CD4-positive, CD25-positive, alpha-beta regulatory T cell (primary cell): ENCODE measurements at regions not wholly inside any gene's neighbourhood (a gene's known extent, or its start where the extent isn't known, plus 50 kb on each side); places are given as distances from the start of the nearest gene placed in this dataset.

Source experiments
- ATAC-seq, 2 donors: fragments of 150-1000 bp; cut with Tn5 transposase; one replicate each; pipeline ENCODE4 v1.10.0; 2021; ENCODE audit warnings: low read depth in 2 of 2, moderate number of reproducible peaks in 2 of 2, moderate library complexity in 1 of 2
- DNase-seq, 3 donors: peaks; one replicate each; pipeline versions ENCODE4 v3.0.0 to v3.0.0-alpha.2; 2012 to 2022; ENCODE audit warnings: mixed read lengths in 1 of 3
- H3K27ac ChIP-seq: one replicate; pipeline ENCODE4 v1.7.0; 2013; ENCODE audit warnings: mild to moderate bottlenecking, low read length; ENCODE audit not compliant: insufficient read depth, poor library complexity, severe bottlenecking
- H3K27me3 ChIP-seq: one replicate; pipeline ENCODE4 v1.7.0; 2013; ENCODE audit warnings: low read length; ENCODE audit not compliant: control insufficient read depth, insufficient read depth
- H3K36me3 ChIP-seq: one replicate; pipeline ENCODE4 v1.7.0; 2013; ENCODE audit warnings: mild to moderate bottlenecking, low read length, moderate library complexity; ENCODE audit not compliant: control insufficient read depth, insufficient read depth
- H3K4me1 ChIP-seq: 2 replicates; pipeline ENCODE4 v1.7.0; 2013; ENCODE audit warnings: mild to moderate bottlenecking, low read length; ENCODE audit not compliant: insufficient read depth, control insufficient read depth, poor library complexity, severe bottlenecking
- H3K4me3 ChIP-seq: one replicate; pipeline ENCODE4 v1.7.0; 2013; ENCODE audit warnings: low read depth, mild to moderate bottlenecking, low read length, moderate library complexity
- H3K9me3 ChIP-seq, 2 experiments: 1 replicate in 1 of 2; 2 replicates in 1 of 2; pipeline ENCODE4 v1.7.0; 2013; ENCODE audit warnings: low read length in 2 of 2, mild to moderate bottlenecking in 1 of 2, moderate library complexity in 1 of 2; ENCODE audit not compliant: control insufficient read depth in 2 of 2
- H3K27ac Mint-ChIP-seq, 3 donors: one replicate each; pipeline ENCODE4 v1.8.0; 2020 to 2022; ENCODE audit warnings: mild to moderate bottlenecking in 3 of 3, mixed read lengths in 3 of 3, moderate library complexity in 2 of 3
- H3K27me3 Mint-ChIP-seq: one replicate; pipeline ENCODE4 v1.8.0; 2022; ENCODE audit warnings: mild to moderate bottlenecking, mixed read lengths
- H3K36me3 Mint-ChIP-seq: one replicate; pipeline ENCODE4 v1.8.0; 2020; ENCODE audit warnings: mixed read lengths
- H3K4me1 Mint-ChIP-seq, 4 donors: one replicate each; pipeline ENCODE4 v1.8.0; 2020 to 2022; ENCODE audit warnings: mixed read lengths in 4 of 4, mild to moderate bottlenecking in 1 of 4
- H3K4me3 Mint-ChIP-seq, 4 donors: one replicate each; pipeline ENCODE4 v1.8.0; 2020 to 2022; ENCODE audit warnings: mild to moderate bottlenecking in 4 of 4, mixed read lengths in 4 of 4, moderate library complexity in 3 of 4
- H3K9me3 Mint-ChIP-seq, 7 donors: one replicate each; pipeline ENCODE4 v1.8.0; 2020 to 2022; ENCODE audit warnings: mixed read lengths in 7 of 7, mild to moderate bottlenecking in 3 of 7, moderate library complexity in 2 of 7

- ATAC-seq, result peak in 1 of 2 donors; percentile 40
- Histone ChIP-seq H3K4me1 (no peaks in the 10 kb centered on the region), H3K4me3 (no peak overlapping the region), H3K27me3 (no peaks in the 10 kb centered on the region), H3K27ac (no peak overlapping the region), H3K36me3 (no peaks in the 10 kb centered on the region), H3K9me3 (peaks cover 0 to 2% of the 10 kb centered on the region in 2 experiments)
- H3K36me3 Mint-ChIP-seq, result no peaks in the 10 kb centered on the region
- no peak for DNase-seq
- H3K4me1 Mint-ChIP-seq, result no peaks in the 10 kb centered on the region
- no peaks in the 10 kb centered on the region for H3K27me3 Mint-ChIP-seq
- H3K9me3 Mint-ChIP-seq, result peaks cover 0 to 9% (median 3%) of the 10 kb centered on the region in 7 donors
- no peak overlapping the region for H3K27ac Mint-ChIP-seq
- H3K4me3 Mint-ChIP-seq, result no peak overlapping the region
Measured at GRCh38 chr13:80168089-80168850, 172.7 kb downstream of the SPRY2 start.

- no peak overlapping the region for H3K4me3 ChIP-seq
- ATAC-seq, result no peak
- H3K9me3 ChIP-seq, result peaks cover 0 to 2% of the 10 kb centered on the region in 2 experiments
- no peak overlapping the region for H3K4me3 Mint-ChIP-seq
- H3K27me3 Mint-ChIP-seq, result no peaks in the 10 kb centered on the region
- no peak overlapping the region for H3K27ac ChIP-seq
- H3K36me3 Mint-ChIP-seq, result no peaks in the 10 kb centered on the region
- H3K4me1 Mint-ChIP-seq, result no peaks in the 10 kb centered on the region
- H3K27me3 ChIP-seq, result no peaks in the 10 kb centered on the region
- DNase-seq, result no peak
- peaks cover 0 to 9% (median 5%) of the 10 kb centered on the region in 7 donors for H3K9me3 Mint-ChIP-seq
- H3K4me1 ChIP-seq, result no peaks in the 10 kb centered on the region
- H3K27ac Mint-ChIP-seq, result no peak overlapping the region
- H3K36me3 ChIP-seq, result no peaks in the 10 kb centered on the region
Measured at GRCh38 chr13:80166352-80166751, 174.6 kb downstream of the SPRY2 start.

- H3K36me3 ChIP-seq, result no peaks in the 10 kb centered on the region
- H3K4me1 Mint-ChIP-seq, result no peaks in the 10 kb centered on the region
- H3K36me3 Mint-ChIP-seq, result no peaks in the 10 kb centered on the region
- no peak overlapping the region for H3K4me3 Mint-ChIP-seq
- H3K9me3 Mint-ChIP-seq, result peaks cover 0 to 9% (median 6%) of the 10 kb centered on the region in 7 donors
- peaks cover 0 to 2% of the 10 kb centered on the region in 2 experiments for H3K9me3 ChIP-seq
- H3K27ac Mint-ChIP-seq, result no peak overlapping the region
- H3K27me3 ChIP-seq, result no peaks in the 10 kb centered on the region
- DNase-seq, result no peak
- H3K4me3 ChIP-seq, result no peak overlapping the region
- H3K27me3 Mint-ChIP-seq, result no peaks in the 10 kb centered on the region
- no peak for ATAC-seq
- no peak overlapping the region for H3K27ac ChIP-seq
- no peaks in the 10 kb centered on the region for H3K4me1 ChIP-seq
Measured at GRCh38 chr13:80164462-80164861, 176.5 kb downstream of the SPRY2 start.

GRCh38 chr13:80161896-80162295 lies 179.0 kb downstream of the SPRY2 start:
- H3K4me3 ChIP-seq, result no peak overlapping the region
- no peak for ATAC-seq
- Mint-ChIP-seq H3K27ac (no peak overlapping the region), H3K9me3 (peaks cover 0 to 7% (median 2%) of the 10 kb centered on the region in 7 donors), H3K4me3 (no peak overlapping the region), H3K27me3 (no peaks in the 10 kb centered on the region), H3K4me1 (no peaks in the 10 kb centered on the region), H3K36me3 (no peaks in the 10 kb centered on the region)
- H3K36me3 ChIP-seq, result no peaks in the 10 kb centered on the region
- DNase-seq, result no peak
- H3K27ac ChIP-seq, result no peak overlapping the region
- H3K4me1 ChIP-seq, result no peaks in the 10 kb centered on the region
- H3K9me3 ChIP-seq, result peaks cover 0 to 2% of the 10 kb centered on the region in 2 experiments
- no peaks in the 10 kb centered on the region for H3K27me3 ChIP-seq

GRCh38 chr13:80161219-80161618 lies 179.7 kb downstream of the SPRY2 start:
- no peaks in the 10 kb centered on the region for H3K4me1 ChIP-seq
- peaks cover 0 to 2% of the 10 kb centered on the region in 2 experiments for H3K9me3 ChIP-seq
- no peak overlapping the region for H3K27ac Mint-ChIP-seq
- no peaks in the 10 kb centered on the region for H3K36me3 ChIP-seq
- no peak overlapping the region for H3K4me3 Mint-ChIP-seq
- H3K27me3 ChIP-seq, result no peaks in the 10 kb centered on the region
- H3K27ac ChIP-seq, result no peak overlapping the region
- DNase-seq, result no peak
- no peaks in the 10 kb centered on the region for H3K4me1 Mint-ChIP-seq
- no peaks in the 10 kb centered on the region for H3K36me3 Mint-ChIP-seq
- H3K27me3 Mint-ChIP-seq, result no peaks in the 10 kb centered on the region
- no peak overlapping the region for H3K4me3 ChIP-seq
- H3K9me3 Mint-ChIP-seq, result peaks cover 0 to 10% (median 4%) of the 10 kb centered on the region in 7 donors
- ATAC-seq, result no peak

- H3K4me1 ChIP-seq, result no peaks in the 10 kb centered on the region
- H3K4me3 Mint-ChIP-seq, result no peak overlapping the region
Measured at GRCh38 chr13:80160110-80160509, 180.8 kb downstream of the SPRY2 start.

GRCh38 chr13:80157261-80157932 lies 183.5 kb downstream of the SPRY2 start:
- Histone ChIP-seq H3K4me1 (no peaks in the 10 kb centered on the region), H3K9me3 (no peaks in the 10 kb centered on the region), H3K4me3 (no peak overlapping the region), H3K36me3 (no peaks in the 10 kb centered on the region), H3K27me3 (no peaks in the 10 kb centered on the region), H3K27ac (no peak overlapping the region)
- ATAC-seq (no peak), DNase-seq (no peak)
- no peak overlapping the region for H3K27ac Mint-ChIP-seq
- H3K4me1 Mint-ChIP-seq, result no peaks in the 10 kb centered on the region
- peaks cover 0 to 5% (median 0%) of the 10 kb centered on the region in 7 donors for H3K9me3 Mint-ChIP-seq
- no peak overlapping the region for H3K4me3 Mint-ChIP-seq
- H3K27me3 Mint-ChIP-seq, result no peaks in the 10 kb centered on the region
- H3K36me3 Mint-ChIP-seq, result no peaks in the 10 kb centered on the region

More at GRCh38 chr13:80160110-80160509, 180.8 kb downstream of the SPRY2 start:
- Mint-ChIP-seq H3K4me1 (no peaks in the 10 kb centered on the region), H3K27me3 (no peaks in the 10 kb centered on the region), H3K9me3 (peaks cover 0 to 10% (median 4%) of the 10 kb centered on the region in 7 donors), H3K36me3 (no peaks in the 10 kb centered on the region), H3K27ac (no peak overlapping the region)
- ATAC-seq, result no peak
- Histone ChIP-seq H3K9me3 (peaks cover 0 to under 1% of the 10 kb centered on the region in 2 experiments), H3K27me3 (no peaks in the 10 kb centered on the region), H3K4me3 (no peak overlapping the region), H3K27ac (no peak overlapping the region), H3K36me3 (no peaks in the 10 kb centered on the region)
- DNase-seq, result no peak
